Esophagus muscularis mucosa (tissue), 3 donors: ENCODE measurements at regions not wholly inside any gene's neighbourhood (a gene's known extent, or its start where the extent isn't known, plus 50 kb on each side); places are given as distances from the start of the nearest gene placed in this dataset.

Experiments
- POLR2A ChIP-seq: fragments of 450-650 bp; IDR thresholded peaks from one replicate; pipeline ENCODE4 v1.6.1; 2017; ENCODE audit warnings: antibody characterized with exemption, moderate library complexity, mild to moderate bottlenecking, low read depth
- POLR2AphosphoS5 ChIP-seq, 2 donors: sonication (generic); formaldehyde crosslinking; IDR thresholded peaks; one replicate each; pipeline ENCODE4 v1.6.1; 2017; ENCODE audit warnings: antibody characterized with exemption in 2 of 2
- TF ChIP-seq, protein P1 (sequence below), 3 experiments: fragments of 200-600 bp in 2 of 3; fragments of 450-650 bp in 1 of 3; sonication (generic) in 2 of 3; IDR thresholded peaks; one replicate each; pipeline ENCODE4 v1.5.1; 2017 to 2019; ENCODE audit warnings: antibody characterized with exemption in 3 of 3, mild to moderate bottlenecking in 2 of 3, moderate library complexity in 1 of 3

DNA sequence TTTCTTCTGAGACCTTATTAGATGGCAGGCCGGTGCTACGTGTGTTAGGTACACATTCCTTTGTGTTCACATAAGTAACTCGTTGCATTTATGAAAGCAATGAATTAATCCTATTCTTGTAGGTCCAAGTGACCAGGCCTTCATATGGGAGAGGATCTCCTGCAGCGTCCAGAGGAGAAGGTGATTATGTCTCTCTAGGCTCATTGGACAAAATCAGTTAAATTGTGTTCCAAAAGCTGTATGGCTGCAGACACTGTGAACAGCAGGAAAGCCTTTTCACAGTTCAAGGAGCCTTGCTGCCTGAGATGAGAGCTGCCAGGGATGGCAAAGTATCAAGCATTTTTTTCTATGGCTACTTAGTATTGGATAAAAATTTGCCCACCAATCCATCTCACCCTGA, 433.1 kb upstream of the FZD8 start:
- TF ChIP-seq POLR2A (no peak), POLR2AphosphoS5 (IDR thresholded peaks at IDR 0.05) (no peak)
- TF ChIP-seq, protein P1, sequence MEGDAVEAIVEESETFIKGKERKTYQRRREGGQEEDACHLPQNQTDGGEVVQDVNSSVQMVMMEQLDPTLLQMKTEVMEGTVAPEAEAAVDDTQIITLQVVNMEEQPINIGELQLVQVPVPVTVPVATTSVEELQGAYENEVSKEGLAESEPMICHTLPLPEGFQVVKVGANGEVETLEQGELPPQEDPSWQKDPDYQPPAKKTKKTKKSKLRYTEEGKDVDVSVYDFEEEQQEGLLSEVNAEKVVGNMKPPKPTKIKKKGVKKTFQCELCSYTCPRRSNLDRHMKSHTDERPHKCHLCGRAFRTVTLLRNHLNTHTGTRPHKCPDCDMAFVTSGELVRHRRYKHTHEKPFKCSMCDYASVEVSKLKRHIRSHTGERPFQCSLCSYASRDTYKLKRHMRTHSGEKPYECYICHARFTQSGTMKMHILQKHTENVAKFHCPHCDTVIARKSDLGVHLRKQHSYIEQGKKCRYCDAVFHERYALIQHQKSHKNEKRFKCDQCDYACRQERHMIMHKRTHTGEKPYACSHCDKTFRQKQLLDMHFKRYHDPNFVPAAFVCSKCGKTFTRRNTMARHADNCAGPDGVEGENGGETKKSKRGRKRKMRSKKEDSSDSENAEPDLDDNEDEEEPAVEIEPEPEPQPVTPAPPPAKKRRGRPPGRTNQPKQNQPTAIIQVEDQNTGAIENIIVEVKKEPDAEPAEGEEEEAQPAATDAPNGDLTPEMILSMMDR (IDR thresholded peaks at IDR 0.05), result no peak
